SJSA1 (cell line): ENCODE measurements at regions not wholly inside any gene's neighbourhood (a gene's known extent, or its start where the extent isn't known, plus 50 kb on each side); places are given as distances from the start of the nearest gene placed in this dataset.

Source experiments
- DNase-seq, 2 experiments: peaks; one replicate each; pipeline ENCODE4 v3.0.0-alpha.2; 2015 to 2020; ENCODE audit warnings: low spot score in 2 of 2, low read depth in 1 of 2
- H3K27ac ChIP-seq: fragments of 250-450 bp; sonication (Bioruptor Pico); 2 replicates; pipeline ENCODE4 v1.5.1; 2020; ENCODE audit warnings: mild to moderate bottlenecking, moderate library complexity
- H3K27me3 ChIP-seq: fragments of 250-450 bp; sonication (Bioruptor Pico); replicated peaks from 2 replicates; pipeline ENCODE4 v1.5.1; 2020; ENCODE audit warnings: mild to moderate bottlenecking, moderate library complexity
- H3K36me3 ChIP-seq: fragments of 250-450 bp; sonication (Bioruptor Pico); 2 replicates; pipeline ENCODE4 v1.5.1; 2020; ENCODE audit warnings: mild to moderate bottlenecking
- H3K4me1 ChIP-seq: fragments of 250-450 bp; sonication (Bioruptor Pico); replicated peaks from 2 replicates; pipeline ENCODE4 v1.6.1; 2021; ENCODE audit warnings: mild to moderate bottlenecking
- H3K4me3 ChIP-seq: fragments of 250-450 bp; sonication (Bioruptor Pico); 2 replicates; pipeline ENCODE4 v1.5.1; 2020; ENCODE audit warnings: mild to moderate bottlenecking
- H3K9me3 ChIP-seq: fragments of 250-450 bp; sonication (Bioruptor Pico); replicated peaks from 2 replicates; pipeline ENCODE4 v1.5.1; 2020; ENCODE audit warnings: mild to moderate bottlenecking

DNA sequence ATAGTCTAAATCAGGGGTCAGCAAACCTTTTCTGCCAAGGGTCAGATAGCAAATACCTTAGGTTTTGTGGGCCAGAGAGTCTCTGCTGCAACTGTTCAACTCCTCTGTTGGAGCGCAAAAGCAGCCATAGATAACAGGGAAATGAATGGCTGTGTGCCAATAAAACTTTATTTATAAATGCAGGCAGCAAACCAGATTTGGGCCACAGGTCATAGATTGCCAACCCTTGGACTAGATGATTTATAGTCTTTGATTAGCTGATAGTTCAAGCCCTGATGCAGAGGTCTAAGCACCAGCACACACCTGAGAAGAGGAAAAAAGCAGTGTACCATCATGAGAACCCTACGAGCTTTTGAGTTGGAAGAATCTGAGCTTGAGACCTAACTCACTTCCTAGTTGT lies 86.0 kb upstream of the DYNLRB2 start:
- Histone ChIP-seq H3K36me3 (no peaks in the 10 kb centered on the region), H3K4me3 (no peak overlapping the region), H3K4me1 (no peaks in the 10 kb centered on the region), H3K27me3 (no peaks in the 10 kb centered on the region; the same call in 1 of the 2 replicates), H3K27ac (no peak overlapping the region), H3K9me3 (no peaks in the 10 kb centered on the region)
- DNase-seq, result no peak

- Histone ChIP-seq H3K36me3 (no peaks in the 10 kb centered on the region), H3K27ac (no peak overlapping the region), H3K4me1 (no peaks in the 10 kb centered on the region), H3K4me3 (no peak overlapping the region), H3K9me3 (no peaks in the 10 kb centered on the region), H3K27me3 (no peaks in the 10 kb centered on the region)
- DNase-seq, result no peak
Measured at GRCh38 chr16:80449392-80449791, 91.4 kb upstream of the DYNLRB2 start.

DNA sequence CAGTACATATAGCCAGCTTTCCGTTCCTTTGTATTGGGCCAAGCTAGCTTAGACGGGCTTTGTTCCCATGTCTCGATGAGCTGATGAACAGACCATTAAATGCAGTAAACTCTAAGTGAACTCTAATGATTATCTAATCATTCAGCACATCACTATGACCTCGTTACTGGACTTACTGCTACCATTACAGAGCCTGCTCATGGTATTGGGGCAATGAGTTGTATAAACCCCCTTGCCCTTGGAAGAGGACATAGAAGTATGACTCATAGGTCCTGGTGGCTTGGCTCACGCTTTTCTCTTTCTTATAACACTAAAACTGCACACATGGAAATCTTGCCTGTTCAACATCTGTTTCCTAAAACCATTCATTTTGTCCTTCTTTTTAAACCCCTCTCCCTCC lies 93.6 kb upstream of the DYNLRB2 start:
- H3K27me3 ChIP-seq, result no peaks in the 10 kb centered on the region
- no peak overlapping the region for H3K27ac ChIP-seq
- DNase-seq, result no peak
- H3K4me3 ChIP-seq, result no peak overlapping the region
- no peaks in the 10 kb centered on the region for H3K4me1 ChIP-seq
- no peaks in the 10 kb centered on the region for H3K9me3 ChIP-seq
- H3K36me3 ChIP-seq, result no peaks in the 10 kb centered on the region

DNA sequence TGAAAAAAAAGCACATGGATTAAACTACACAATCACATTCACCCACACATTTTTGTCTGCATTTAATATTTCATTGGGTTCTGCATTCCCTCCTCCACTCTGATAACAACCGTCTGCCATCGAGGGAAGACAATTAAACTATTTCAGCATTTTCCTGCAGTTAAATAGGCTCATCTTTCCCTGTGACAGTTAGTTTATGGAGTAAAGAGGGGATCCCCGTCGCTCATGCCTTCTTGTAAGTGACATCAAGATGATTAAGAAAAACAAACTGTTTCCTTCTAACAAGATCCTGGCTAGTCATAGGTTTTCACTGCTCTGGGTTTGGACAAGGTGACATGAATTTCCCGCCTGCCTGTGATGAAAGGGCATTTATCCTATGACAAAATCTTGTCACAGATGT lies 98.0 kb upstream of the DYNLRB2 start:
- no peak overlapping the region for H3K27ac ChIP-seq
- H3K36me3 ChIP-seq, result no peaks in the 10 kb centered on the region
- H3K27me3 ChIP-seq, result no peaks in the 10 kb centered on the region
- no peak overlapping the region for H3K4me3 ChIP-seq
- H3K4me1 ChIP-seq, result no peaks in the 10 kb centered on the region
- H3K9me3 ChIP-seq, result no peaks in the 10 kb centered on the region
- no peak for DNase-seq

DNA sequence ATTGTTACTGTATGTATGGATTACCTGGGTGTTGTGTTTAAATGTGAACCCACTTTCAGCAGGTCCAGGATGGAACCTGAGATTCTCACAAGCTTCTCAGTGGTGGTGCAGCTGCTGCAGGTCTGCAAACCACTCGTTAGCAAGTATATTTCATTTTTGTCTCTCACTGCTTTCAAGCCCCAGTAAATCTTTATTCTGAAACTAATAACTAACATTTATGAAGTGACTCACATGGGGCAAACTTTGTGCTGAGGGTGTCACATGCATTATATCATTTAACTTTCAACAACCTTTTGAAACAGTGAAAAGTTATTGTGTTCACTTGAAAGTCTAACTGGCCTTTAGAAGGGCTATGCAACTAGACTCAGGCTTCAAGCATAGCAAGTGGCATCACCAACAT lies 98.9 kb upstream of the DYNLRB2 start:
- no peaks in the 10 kb centered on the region for H3K27me3 ChIP-seq
- no peak overlapping the region for H3K4me3 ChIP-seq
- DNase-seq, result no peak
- H3K36me3 ChIP-seq, result no peaks in the 10 kb centered on the region
- no peaks in the 10 kb centered on the region for H3K9me3 ChIP-seq
- H3K4me1 ChIP-seq, result no peaks in the 10 kb centered on the region
- no peak overlapping the region for H3K27ac ChIP-seq

GRCh38 chr16:80440667-80441066 lies 100.1 kb upstream of the DYNLRB2 start:
- no peaks in the 10 kb centered on the region for H3K27me3 ChIP-seq
- no peak overlapping the region for H3K4me3 ChIP-seq
- no peaks in the 10 kb centered on the region for H3K9me3 ChIP-seq
- H3K4me1 ChIP-seq, result no peaks in the 10 kb centered on the region
- DNase-seq, result no peak
- H3K27ac ChIP-seq, result no peak overlapping the region
- H3K36me3 ChIP-seq, result no peaks in the 10 kb centered on the region

GRCh38 chr16:80437707-80438106 lies 103.1 kb upstream of the DYNLRB2 start:
- H3K27ac ChIP-seq, result no peak overlapping the region
- no peaks in the 10 kb centered on the region for H3K27me3 ChIP-seq
- no peaks in the 10 kb centered on the region for H3K4me1 ChIP-seq
- no peaks in the 10 kb centered on the region for H3K36me3 ChIP-seq
- DNase-seq, result no peak
- no peaks in the 10 kb centered on the region for H3K9me3 ChIP-seq
- H3K4me3 ChIP-seq, result no peak overlapping the region

DNA sequence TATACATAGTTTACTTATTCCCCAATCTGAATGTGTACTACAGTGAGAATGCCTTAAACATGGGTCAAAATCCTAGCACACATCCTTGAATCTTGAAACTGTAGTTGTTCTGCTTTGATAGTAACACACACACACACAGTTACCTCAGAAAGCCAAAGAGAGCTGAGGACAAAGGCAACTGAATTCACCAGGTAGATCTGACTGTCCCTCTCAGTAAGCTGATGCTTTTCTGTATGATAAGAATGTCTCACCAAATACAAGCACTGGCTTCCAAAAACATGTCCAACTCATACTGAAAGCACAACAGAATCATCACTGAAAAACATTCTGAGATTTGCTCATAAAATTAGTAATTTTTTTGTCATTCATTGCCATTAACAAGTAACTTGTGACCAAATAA lies 104.3 kb upstream of the DYNLRB2 start:
- no peaks in the 10 kb centered on the region for H3K4me1 ChIP-seq
- no peak overlapping the region for H3K4me3 ChIP-seq
- no peak overlapping the region for H3K27ac ChIP-seq
- no peak for DNase-seq
- H3K9me3 ChIP-seq, result no peaks in the 10 kb centered on the region
- H3K27me3 ChIP-seq, result no peaks in the 10 kb centered on the region; the same call in 1 of the 2 replicates
- no peaks in the 10 kb centered on the region for H3K36me3 ChIP-seq

GRCh38 chr16:80433623-80434022 lies 107.2 kb upstream of the DYNLRB2 start:
- H3K9me3 ChIP-seq, result no peaks in the 10 kb centered on the region
- H3K4me3 ChIP-seq, result no peak overlapping the region
- H3K36me3 ChIP-seq, result no peaks in the 10 kb centered on the region
- H3K4me1 ChIP-seq, result no peaks in the 10 kb centered on the region
- no peaks in the 10 kb centered on the region; the same call in 1 of the 2 replicates for H3K27me3 ChIP-seq
- H3K27ac ChIP-seq, result no peak overlapping the region
- DNase-seq, result no peak

DNA sequence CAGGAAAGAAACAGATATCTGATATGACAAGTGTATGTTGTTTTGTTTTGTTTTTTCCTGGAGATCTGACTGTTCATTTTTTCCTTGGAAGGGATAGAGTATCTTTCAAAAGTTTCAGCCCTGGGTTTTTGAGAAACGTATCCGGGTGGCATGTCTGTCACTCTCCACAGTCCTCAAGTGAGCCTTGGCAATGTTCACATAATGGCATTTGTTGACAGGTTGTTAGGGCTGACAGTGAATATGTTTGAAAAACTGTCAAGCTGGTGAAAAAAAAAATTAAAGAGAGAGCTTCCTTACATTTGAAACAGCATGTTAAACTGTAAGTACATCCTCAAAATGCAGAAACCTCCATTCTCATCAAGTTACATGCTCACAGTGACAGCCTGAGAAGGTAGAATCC lies 113.0 kb upstream of the DYNLRB2 start:
- no peak for DNase-seq
- no peaks in the 10 kb centered on the region for H3K4me1 ChIP-seq
- peaks cover 3% of the 10 kb centered on the region; the same call in 1 of the 2 replicates for H3K27me3 ChIP-seq
- no peaks in the 10 kb centered on the region for H3K36me3 ChIP-seq
- H3K27ac ChIP-seq, result no peak overlapping the region
- H3K9me3 ChIP-seq, result no peaks in the 10 kb centered on the region
- H3K4me3 ChIP-seq, result no peak overlapping the region

DNA sequence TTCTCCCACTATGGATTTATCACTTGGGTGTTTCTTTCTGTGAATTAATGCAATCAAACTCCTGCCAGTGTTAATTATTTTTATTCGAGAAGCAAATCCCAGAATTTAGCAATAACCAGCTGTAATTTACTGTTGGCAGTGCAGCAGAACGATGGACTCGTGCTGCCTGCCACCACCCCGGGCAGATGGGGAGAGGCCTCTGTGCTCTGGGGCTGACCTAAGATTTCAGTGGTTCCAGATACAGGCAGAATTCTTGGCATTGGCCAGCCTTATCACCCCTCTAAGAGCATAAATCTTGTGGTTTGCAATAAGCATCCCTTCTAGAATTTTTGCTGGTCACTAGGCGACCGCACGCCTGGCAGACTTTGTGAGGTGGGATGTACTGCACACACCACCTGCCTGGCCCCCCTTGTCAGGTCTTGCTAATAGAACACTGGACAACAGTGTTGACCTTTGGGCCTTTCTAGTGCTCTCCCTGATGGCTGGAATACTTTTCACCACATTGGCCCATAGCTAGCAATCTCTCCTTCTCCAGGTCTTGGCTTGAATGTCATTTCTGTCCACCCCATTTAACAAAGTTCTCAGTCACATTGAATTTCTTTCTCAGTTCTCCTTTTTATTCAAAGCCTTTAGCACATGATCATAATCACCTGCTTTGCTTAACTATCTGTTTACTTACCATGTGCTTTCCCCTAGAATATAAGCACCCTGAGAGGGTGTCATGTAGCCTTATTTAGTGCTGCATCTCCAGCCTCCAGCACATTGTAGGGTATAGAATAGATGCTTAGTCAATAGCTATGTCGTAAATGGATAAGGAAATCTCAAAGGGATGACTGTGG lies 122.1 kb upstream of the DYNLRB2 start:
- H3K4me3 ChIP-seq, result no peak overlapping the region
- no peaks in the 10 kb centered on the region for H3K4me1 ChIP-seq
- H3K9me3 ChIP-seq, result no peaks in the 10 kb centered on the region
- 0 out of 2 replicates have a peak, but pooled peaks cover 3% of the 10 kb centered on the region for H3K27me3 ChIP-seq
- DNase-seq, result no peak
- no peaks in the 10 kb centered on the region for H3K36me3 ChIP-seq
- H3K27ac ChIP-seq, result no peak overlapping the region

DNA sequence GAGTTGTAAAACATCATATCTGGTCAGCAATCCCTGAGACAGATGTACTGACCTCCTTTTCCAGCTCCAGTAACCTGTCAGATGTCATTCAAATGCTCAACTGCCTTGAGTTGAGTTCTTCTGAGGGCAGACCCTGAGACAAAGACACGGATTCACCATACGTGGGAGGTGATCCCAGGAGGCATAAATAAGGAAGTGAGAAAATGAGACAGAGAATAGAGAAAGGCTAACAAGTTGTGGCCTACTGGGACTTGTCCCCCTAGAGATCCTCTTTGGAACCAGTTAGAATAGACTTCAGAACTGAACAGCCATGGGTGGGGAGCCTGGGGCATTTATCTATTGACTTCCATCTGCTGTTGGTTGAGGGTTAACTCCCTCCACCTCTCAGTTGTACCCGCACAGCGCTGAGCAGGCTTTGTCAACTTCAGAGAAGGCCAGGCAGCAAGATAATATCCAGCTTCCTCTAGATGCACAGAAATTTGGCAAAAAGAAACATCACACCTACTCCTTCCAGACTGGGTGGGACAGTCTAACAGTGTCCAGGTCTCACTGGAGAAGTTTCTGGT lies 123.0 kb upstream of the DYNLRB2 start:
- Histone ChIP-seq H3K4me3 (no peak overlapping the region), H3K36me3 (no peaks in the 10 kb centered on the region), H3K27ac (no peak overlapping the region), H3K27me3 (no peaks in the 10 kb centered on the region), H3K4me1 (no peaks in the 10 kb centered on the region), H3K9me3 (no peaks in the 10 kb centered on the region)
- no peak for DNase-seq

DNA sequence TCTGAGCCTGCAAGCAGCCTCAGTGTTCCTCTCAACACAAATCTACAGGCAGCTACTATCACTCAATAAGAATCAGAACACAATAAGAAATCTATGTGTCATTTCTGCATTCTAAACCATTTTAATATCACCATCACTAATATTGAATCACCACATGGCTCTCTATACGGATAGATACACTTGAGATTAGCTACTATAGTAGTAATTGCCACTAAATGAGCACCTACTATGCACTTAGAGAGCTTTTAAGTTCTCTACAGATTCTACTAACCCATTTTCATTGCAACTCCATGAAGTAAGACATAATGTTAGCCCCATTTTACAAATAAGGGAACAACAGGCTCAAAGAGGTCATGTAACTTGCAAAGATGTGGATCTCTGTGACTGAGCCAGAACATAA lies 132.8 kb upstream of the DYNLRB2 start:
- Histone ChIP-seq H3K4me1 (no peaks in the 10 kb centered on the region), H3K4me3 (no peak overlapping the region), H3K27me3 (0 out of 2 replicates have a peak, but pooled peaks cover 2% of the 10 kb centered on the region), H3K36me3 (no peaks in the 10 kb centered on the region), H3K9me3 (no peaks in the 10 kb centered on the region), H3K27ac (no peak overlapping the region)
- DNase-seq, result no peak

DNA sequence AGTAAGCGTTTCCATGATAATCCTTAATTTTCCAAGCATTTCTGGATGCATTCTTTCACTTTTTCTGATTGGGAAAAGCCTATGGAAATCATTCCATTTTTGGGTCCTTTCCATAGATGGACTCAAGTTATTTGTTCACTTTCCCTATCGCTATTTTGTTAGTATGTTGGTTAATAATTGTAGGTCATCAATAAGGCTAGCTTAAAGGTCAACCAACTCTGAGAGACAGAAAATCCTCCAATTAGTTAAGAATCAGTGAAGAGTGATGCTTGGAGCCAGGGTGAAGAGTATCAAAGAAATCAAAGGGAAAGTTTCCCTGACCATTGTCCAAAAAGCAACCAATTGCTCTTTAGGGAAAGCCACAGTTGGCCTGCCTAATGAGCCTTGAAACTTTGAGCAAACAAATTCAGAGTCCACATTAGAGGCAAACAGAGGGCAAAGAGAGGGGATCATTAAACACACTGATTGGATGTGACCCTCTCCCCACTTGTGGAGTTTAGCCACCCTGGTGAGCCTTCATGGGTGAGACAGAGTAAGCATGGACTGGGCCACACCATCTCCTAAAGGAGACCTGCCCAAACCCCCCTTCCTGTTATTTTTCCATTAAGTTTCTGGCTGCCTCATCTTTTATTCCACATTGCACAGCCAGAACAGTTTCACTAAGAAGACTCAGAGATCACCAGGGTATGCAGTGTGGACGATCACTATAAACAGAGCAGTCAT lies 133.4 kb upstream of the DYNLRB2 start:
- no peak overlapping the region for H3K4me3 ChIP-seq
- no peak overlapping the region for H3K27ac ChIP-seq
- 0 out of 2 replicates have a peak, but pooled peaks cover 2% of the 10 kb centered on the region for H3K27me3 ChIP-seq
- no peaks in the 10 kb centered on the region for H3K9me3 ChIP-seq
- no peak for DNase-seq
- no peaks in the 10 kb centered on the region for H3K36me3 ChIP-seq
- H3K4me1 ChIP-seq, result no peaks in the 10 kb centered on the region
